GM12872 (cell line): ENCODE measurements at regions not wholly inside any gene's neighbourhood (a gene's known extent, or its start where the extent isn't known, plus 50 kb on each side); places are given as distances from the start of the nearest gene placed in this dataset.

Source experiments
- TF ChIP-seq, protein P1 (sequence below): IDR thresholded peaks from 3 replicates; pipeline ENCODE4 v1.5.1; 2011; ENCODE audit warnings: low read depth, mild to moderate bottlenecking, low read length, moderate library complexity; ENCODE audit not compliant: insufficient read depth

DNA sequence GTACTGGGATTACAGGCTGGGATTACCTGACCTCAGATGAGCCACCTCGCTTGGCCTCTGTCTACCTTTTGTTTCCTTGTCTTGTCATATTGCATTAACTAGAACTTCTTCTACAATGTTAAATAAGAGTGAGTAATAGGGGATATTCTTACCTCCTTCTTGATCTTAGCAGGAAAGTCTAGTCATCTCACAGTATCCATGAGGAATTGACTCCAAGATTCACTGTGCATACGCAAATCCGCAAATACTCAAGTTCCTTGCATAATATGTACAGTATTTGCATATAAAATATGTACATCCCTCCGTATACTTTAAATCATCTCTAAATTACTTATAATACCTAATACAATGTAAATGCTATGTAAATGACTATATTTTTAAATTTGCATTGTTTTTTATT is 78.3 kb downstream of the POLR1D start:
- TF ChIP-seq, protein P1, sequence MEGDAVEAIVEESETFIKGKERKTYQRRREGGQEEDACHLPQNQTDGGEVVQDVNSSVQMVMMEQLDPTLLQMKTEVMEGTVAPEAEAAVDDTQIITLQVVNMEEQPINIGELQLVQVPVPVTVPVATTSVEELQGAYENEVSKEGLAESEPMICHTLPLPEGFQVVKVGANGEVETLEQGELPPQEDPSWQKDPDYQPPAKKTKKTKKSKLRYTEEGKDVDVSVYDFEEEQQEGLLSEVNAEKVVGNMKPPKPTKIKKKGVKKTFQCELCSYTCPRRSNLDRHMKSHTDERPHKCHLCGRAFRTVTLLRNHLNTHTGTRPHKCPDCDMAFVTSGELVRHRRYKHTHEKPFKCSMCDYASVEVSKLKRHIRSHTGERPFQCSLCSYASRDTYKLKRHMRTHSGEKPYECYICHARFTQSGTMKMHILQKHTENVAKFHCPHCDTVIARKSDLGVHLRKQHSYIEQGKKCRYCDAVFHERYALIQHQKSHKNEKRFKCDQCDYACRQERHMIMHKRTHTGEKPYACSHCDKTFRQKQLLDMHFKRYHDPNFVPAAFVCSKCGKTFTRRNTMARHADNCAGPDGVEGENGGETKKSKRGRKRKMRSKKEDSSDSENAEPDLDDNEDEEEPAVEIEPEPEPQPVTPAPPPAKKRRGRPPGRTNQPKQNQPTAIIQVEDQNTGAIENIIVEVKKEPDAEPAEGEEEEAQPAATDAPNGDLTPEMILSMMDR = no peak

DNA sequence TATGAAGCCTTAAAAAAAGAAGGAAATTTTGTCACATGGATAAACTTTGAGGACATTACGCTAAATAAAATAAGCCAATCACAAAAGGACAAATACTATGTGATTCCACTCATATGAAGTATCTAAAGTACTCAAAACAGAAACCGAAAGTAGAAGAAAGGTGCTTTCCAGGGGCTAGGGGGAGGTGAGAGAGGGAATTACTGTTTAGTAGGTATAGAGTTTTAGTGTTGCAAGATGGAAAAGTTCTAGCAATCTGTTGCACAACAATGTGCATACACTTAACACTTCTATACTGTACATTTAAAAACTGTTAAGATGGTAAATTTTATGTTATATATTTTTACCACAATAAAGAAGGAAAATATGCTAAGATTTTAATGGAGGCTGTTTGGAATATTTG is 83.0 kb downstream of the POLR1D start:
- TF ChIP-seq, protein P1 = no peak

DNA sequence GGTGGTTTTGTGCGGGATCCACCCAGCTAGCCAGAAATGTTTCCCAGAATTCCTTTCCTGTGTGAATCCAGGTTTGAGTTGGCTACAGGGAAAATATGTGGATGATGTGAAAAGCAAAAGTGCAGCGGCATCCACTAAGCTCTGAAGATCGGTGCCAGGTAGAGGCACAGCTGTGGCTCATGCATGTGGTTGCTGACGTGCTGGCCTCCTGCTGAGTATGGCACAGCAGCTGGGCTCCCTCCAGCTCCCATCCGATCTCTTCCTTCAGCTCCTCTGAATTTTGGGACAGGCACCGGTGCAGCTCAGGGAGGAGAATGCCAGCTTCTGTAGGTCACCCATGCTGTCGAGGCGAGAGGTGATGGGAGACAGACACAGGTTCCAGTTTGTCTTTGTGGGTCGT is 84.0 kb upstream of the GSX1 start:
- TF ChIP-seq, protein P1 = no peak

DNA sequence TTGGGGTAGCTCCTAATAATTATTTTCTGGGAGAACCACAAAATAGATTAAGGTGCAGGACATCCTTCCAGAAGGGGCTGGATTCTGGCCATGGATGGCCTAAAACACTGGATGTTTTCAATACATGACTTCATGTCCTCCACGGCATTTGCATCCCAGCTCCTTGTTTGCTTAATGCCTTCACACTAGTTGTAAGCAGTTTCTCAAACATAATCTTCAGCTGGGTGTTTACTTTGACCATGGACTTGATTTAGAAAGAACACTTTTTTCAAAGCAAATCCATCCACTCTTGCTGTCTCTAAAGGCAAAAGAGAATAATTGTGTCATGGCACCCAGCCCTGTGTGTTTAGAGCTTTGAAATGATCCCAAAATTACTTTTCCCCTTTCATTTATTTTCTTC is 82.5 kb upstream of the GSX1 start:
- TF ChIP-seq, protein P1 = no peak

DNA sequence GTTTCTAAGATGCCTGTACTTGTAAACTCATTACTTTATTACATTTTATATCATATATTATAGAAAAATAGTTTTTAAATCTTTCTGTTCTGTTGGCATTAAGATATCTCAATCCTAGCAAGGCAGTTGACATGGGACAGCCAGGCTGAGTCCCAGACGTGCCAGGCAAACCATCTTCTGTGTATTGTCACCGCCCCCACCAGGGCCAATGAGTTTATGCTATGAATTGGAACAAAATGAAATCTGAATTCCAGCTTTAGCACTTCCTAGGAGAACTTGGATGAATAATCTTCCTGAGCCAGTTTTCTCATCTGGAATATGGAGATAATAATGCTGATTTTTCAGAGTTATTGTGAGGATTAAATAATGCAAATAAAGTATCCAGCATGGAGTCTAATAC is 79.9 kb upstream of the GSX1 start:
- TF ChIP-seq, protein P1 = 0 out of 3 replicates have a peak, but pooled peaks have one; percentile 22

DNA sequence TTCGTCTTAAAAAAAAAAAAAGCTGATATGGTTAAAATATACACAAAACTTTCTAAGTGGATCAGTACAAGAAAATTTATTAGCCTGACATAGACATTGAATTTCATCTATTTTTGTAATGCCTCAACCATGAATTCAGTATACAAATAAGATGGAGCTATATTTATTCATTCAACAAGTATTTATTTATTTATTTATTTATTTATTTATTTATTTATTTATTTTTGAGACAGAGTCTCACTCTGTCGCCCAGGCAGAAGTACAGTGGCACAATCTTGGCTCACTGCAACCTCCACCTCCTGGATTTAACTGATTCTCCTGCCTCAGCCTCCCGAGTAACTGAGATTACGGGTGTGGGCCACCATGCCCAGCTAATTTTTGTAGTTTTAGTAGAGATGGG is 78.5 kb upstream of the GSX1 start:
- TF ChIP-seq, protein P1 = no peak

DNA sequence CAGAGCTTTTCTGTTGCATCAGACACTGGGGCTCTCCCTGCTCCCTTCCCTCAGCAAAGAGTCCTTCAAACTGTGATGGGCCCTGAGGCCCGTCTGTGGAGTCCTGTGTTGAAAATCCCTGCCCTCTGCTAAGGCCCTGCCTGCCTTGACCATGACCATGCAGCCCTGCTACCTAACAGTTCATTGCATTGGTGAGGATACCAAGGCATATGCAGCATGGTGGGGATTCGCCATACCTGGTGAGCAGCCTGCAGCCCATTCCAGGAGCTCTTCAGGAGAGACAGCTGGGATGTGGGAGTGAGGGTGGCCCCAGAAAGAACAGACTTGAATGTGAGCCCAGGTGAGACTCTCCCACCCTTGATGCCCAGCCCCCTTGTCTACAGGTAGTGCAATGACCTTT is 70.6 kb upstream of the GSX1 start:
- TF ChIP-seq, protein P1 = no peak

DNA sequence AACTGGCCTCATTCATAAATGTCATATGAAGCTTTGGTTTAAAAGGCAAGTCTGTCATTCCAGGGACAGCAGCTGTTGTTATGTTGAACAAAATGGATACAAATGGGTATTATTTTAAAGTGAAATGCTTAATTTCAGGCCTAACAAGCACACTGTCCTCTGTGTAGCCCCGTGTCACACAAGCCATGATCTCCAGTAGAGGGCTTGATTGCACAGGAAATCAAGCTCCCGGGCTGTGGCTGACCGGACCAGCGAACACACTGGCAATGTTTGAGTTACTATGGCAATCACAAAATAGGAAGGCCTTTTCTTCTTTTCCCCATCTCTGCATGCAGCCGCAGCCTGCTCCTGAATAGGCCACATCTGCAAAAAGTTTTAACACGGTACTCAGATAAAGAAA is 64.0 kb upstream of the GSX1 start:
- TF ChIP-seq, protein P1 = no peak
